Psoas muscle (tissue), 7 donors: ENCODE measurements at regions not wholly inside any gene's neighbourhood (a gene's known extent, or its start where the extent isn't known, plus 50 kb on each side); places are given as distances from the start of the nearest gene placed in this dataset.
"Not testable (repeated sequence)": the region's sequence is repeated elsewhere in the genome, so short reads cannot be mapped to it uniquely, and the experiment has no call there.

Source experiments
- ATAC-seq, 4 donors: fragments of 200-7000 bp; cut with Tn5 transposase; one replicate each; pipeline ENCODE4 v1.9.1; 2020; ENCODE audit warnings: moderate library complexity in 3 of 4, mild to moderate bottlenecking in 2 of 4
- DNase-seq, 2 donors: peaks; one replicate each; pipeline ENCODE4 v3.0.0-alpha.2; 2020
- H3K27ac ChIP-seq: fragments of 200-600 bp; one replicate; pipeline ENCODE4 v1.8.0; 2022
- H3K27me3 ChIP-seq, 3 donors: fragments of 200-600 bp in 1 of 3; one replicate each; pipeline versions ENCODE4 v1.6.1 to v1.8.0; 2013 to 2022; ENCODE audit warnings: low read length in 2 of 3, mild to moderate bottlenecking in 2 of 3, moderate library complexity in 1 of 3; ENCODE audit not compliant: insufficient read depth in 3 of 3
- H3K36me3 ChIP-seq, 2 donors: fragments of 200-600 bp in 1 of 2; one replicate each; pipeline versions ENCODE4 v1.6.1 to v1.8.0; 2013 to 2022; ENCODE audit warnings: low read depth in 1 of 2, mild to moderate bottlenecking in 1 of 2, moderate library complexity in 1 of 2; ENCODE audit not compliant: insufficient read depth in 1 of 2
- H3K4me1 ChIP-seq: fragments of 200-600 bp; one replicate; pipeline ENCODE4 v1.8.0; 2022
- H3K4me3 ChIP-seq: fragments of 200-600 bp; one replicate; pipeline ENCODE4 v1.8.0; 2022; ENCODE audit warnings: mild to moderate bottlenecking
- H3K9me3 ChIP-seq: fragments of 200-600 bp; one replicate; pipeline ENCODE4 v1.8.0; 2022
- CTCF ChIP-seq: fragments of 200-600 bp; IDR thresholded peaks from one replicate; pipeline ENCODE4 v1.8.0; 2022; ENCODE audit warnings: antibody characterized with exemption
- WGBS, 3 donors: extraction: QIAGEN DNeasy Blood & Tissue Kit; methylation state at CpG; one replicate each; pipeline versions ENCODE4 v1.1.6 to v1.1.7; 2013; 5-methylcytosine and 5-hydroxymethylcytosine counted together
- intact Hi-C, 2 donors: fragments of 100-400 bp; cut with DNase I; formaldehyde crosslinking; loops; one replicate each; pipeline versions ENCODE4 v1.11.0 to v1.14.2; 2022
- donor health status: healthy with polysubstance abuse.
- donor health status: DM: no; HTN: no; CAD: no; lungs with moderate emphysema.
- donor health status: Bipolar disorder and iron deficiency.
- donor health status: healthy.
- donor health status: DM: yes; HTN: yes; CAD: no.
- donor health status: DM: no; HTN: no; CAD: no.
- donor health status: DM: yes; HTN: yes; CAD: no.

- Histone ChIP-seq H3K4me3 (no peak overlapping the region), H3K4me1 (no peaks in the 10 kb centered on the region), H3K36me3 (no peaks in the 10 kb centered on the region), H3K27me3 (peaks cover 0 to 2% (median 0%) of the 10 kb centered on the region in 3 donors), H3K27ac (no peak overlapping the region), H3K9me3 (no peaks in the 10 kb centered on the region)
- no peak for DNase-seq
- ATAC-seq: no peak
- intact Hi-C loops: no loop called here
- WGBS, 3 donors: 74 to 79% (median 79%) methylated on average over 2 of the region's 2 CpGs
- no peak for TF ChIP-seq CTCF
Measured at GRCh38 chr2:67776276-67776675, 286.5 kb downstream of the C1D start.

GRCh38 chr2:67777010-67777409, 285.8 kb downstream of the C1D start:
- no peaks in the 10 kb centered on the region for H3K36me3 ChIP-seq
- ATAC-seq (no peak), DNase-seq (no peak)

GRCh38 chr2:67777836-67778429, 284.9 kb downstream of the C1D start:
- DNase-seq (no peak), ATAC-seq (no peak)
- intact Hi-C loops: no loop called here
- Histone ChIP-seq H3K36me3 (no peaks in the 10 kb centered on the region), H3K9me3 (no peaks in the 10 kb centered on the region), H3K4me1 (no peaks in the 10 kb centered on the region), H3K4me3 (no peak overlapping the region), H3K27me3 (peaks cover 0 to 2% (median 0%) of the 10 kb centered on the region in 3 donors), H3K27ac (no peak overlapping the region)
- TF ChIP-seq CTCF: no peak
- WGBS, 3 donors: 77 to 92% (median 88%) methylated on average over 1 of the region's 1 CpG

More at GRCh38 chr2:67777010-67777409, 285.8 kb downstream of the C1D start:
- no peak overlapping the region for H3K4me3 ChIP-seq
- 71 to 86% (median 82%) methylated on average over 1 of the region's 1 CpG for WGBS, 3 donors
- H3K4me1 ChIP-seq: no peaks in the 10 kb centered on the region
- H3K27ac ChIP-seq: no peak overlapping the region
- H3K9me3 ChIP-seq: no peaks in the 10 kb centered on the region
- peaks cover 0 to 2% (median 0%) of the 10 kb centered on the region in 3 donors for H3K27me3 ChIP-seq
- intact Hi-C loops: no loop called here
- TF ChIP-seq CTCF: no peak

GRCh38 chr2:67780841-67781240, 282.0 kb downstream of the C1D start:
- ATAC-seq, H3K4me1 ChIP-seq, H3K4me3 ChIP-seq, H3K36me3 ChIP-seq, H3K27me3 ChIP-seq, H3K27ac ChIP-seq, intact Hi-C loops, DNase-seq, H3K9me3 ChIP-seq: not testable (repeated sequence)
- 52 to 81% (median 70%) methylated on average over 5 of the region's 5 CpGs for WGBS, 3 donors

- DNase-seq (no peak), ATAC-seq (no peak)
- Histone ChIP-seq H3K27me3 (peaks cover 0 to 2% (median 0%) of the 10 kb centered on the region in 3 donors), H3K4me3 (no peak overlapping the region), H3K27ac (no peak overlapping the region), H3K4me1 (no peaks in the 10 kb centered on the region), H3K9me3 (no peaks in the 10 kb centered on the region), H3K36me3 (no peaks in the 10 kb centered on the region)
- intact Hi-C loops: no loop called here
- WGBS, 3 donors: 27 to 62% (median 47%) methylated on average over 4 of the region's 4 CpGs
- no peak for TF ChIP-seq CTCF
Measured at GRCh38 chr2:67782443-67782842, 280.4 kb downstream of the C1D start.
